Fibroblast of villous mesenchyme (primary cell): ENCODE measurements at regions not wholly inside any gene's neighbourhood (a gene's known extent, or its start where the extent isn't known, plus 50 kb on each side); places are given as distances from the start of the nearest gene placed in this dataset.

Experiments used
- DNase-seq: peaks from one replicate; pipeline ENCODE4 v3.0.0-alpha.2; 2010; ENCODE audit warnings: low read depth
- H3K4me3 ChIP-seq: 2 replicates; pipeline ENCODE4 v1.5.1; 2011; ENCODE audit warnings: low read depth, mild to moderate bottlenecking, low read length
- TF ChIP-seq, protein P1 (sequence below): IDR thresholded peaks from 2 replicates; pipeline ENCODE4 v1.5.1; 2012; ENCODE audit warnings: low read depth, mild to moderate bottlenecking, low read length; ENCODE audit not compliant: insufficient read depth

DNA sequence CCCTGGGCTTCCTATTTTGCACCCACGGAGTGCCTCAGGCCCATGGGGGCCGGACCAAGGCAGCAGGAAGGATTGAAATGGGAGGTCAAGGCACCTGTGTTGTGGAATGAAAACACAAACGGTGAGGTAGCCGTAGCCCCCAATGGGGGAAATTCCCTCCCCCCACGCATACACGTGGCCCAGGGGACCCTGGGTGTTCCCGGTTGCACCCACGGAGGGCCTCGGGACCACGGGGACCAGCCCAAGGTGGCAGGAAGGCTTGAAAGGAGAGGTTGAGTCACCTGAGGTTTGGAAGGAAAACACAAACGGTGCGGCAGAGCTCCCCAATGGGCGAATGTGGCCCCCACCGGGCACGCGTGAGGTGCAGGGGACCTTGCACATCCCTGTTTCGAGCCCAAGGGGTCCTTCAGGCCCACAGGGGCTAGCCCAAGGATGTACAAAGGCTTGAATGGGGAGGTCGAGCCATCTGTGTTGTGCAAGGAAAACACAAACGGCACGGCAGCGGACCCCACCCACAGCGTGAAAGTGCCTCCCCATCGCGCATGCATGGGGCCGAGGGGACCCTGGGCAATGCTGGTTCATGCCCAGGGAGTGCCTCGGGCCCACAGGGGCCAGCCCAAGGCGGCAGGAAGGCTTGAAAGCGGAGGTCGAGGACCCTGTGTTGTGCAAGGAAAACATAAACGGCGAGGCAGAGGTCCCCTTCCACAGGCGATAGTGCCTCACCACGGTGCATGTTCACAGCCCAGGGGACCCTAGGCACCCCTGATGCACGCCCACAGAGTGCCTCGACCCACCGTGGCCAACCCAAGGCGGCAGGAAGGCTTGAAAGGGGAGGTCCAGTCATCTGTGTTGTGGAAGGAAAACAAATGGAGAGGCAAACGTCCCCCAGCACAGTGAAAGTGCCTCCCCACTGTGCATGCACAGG, 376.7 kb downstream of the ALG10 start:
- TF ChIP-seq, protein P1, sequence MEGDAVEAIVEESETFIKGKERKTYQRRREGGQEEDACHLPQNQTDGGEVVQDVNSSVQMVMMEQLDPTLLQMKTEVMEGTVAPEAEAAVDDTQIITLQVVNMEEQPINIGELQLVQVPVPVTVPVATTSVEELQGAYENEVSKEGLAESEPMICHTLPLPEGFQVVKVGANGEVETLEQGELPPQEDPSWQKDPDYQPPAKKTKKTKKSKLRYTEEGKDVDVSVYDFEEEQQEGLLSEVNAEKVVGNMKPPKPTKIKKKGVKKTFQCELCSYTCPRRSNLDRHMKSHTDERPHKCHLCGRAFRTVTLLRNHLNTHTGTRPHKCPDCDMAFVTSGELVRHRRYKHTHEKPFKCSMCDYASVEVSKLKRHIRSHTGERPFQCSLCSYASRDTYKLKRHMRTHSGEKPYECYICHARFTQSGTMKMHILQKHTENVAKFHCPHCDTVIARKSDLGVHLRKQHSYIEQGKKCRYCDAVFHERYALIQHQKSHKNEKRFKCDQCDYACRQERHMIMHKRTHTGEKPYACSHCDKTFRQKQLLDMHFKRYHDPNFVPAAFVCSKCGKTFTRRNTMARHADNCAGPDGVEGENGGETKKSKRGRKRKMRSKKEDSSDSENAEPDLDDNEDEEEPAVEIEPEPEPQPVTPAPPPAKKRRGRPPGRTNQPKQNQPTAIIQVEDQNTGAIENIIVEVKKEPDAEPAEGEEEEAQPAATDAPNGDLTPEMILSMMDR: no peak
- no peak overlapping the region for H3K4me3 ChIP-seq
- DNase-seq: no peak

DNA sequence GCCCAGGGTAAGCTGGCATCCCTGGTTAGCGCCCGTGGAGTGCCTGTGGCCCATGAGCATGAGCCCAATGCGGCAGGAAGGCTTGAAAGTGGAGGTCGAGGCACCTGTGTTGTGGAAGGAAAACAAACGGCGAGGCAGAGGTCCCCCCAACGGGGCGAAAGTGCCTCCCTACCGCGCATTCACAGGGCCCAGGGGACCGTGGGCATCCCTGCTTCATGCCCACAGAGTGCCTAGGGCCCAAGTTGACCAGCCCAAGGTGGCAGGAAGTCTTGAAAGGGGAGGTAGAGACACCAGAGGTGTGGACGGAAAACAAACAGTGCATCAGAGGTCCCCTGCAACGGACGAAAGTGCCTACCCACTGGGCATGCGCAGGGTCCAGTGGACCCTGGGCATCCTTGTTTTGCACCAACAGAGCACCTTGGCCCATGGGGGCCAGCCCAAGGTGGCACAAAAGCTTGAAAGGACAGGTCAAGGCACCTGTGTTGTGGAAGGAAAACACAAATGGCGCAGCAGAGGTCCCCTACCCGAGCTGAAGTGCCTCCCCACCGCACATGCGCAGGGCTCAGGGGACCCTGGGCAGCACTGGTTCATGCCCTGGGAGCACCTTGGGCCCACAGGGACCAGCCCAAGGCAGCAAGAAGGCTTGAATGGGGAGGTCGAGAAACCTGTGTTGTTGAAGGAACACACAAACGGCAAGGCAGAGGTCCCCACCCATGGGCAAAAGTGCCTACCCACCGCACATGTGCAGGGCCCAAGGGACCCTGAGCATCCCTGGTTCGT, 377.5 kb downstream of the ALG10 start:
- TF ChIP-seq, protein P1: no peak

DNA sequence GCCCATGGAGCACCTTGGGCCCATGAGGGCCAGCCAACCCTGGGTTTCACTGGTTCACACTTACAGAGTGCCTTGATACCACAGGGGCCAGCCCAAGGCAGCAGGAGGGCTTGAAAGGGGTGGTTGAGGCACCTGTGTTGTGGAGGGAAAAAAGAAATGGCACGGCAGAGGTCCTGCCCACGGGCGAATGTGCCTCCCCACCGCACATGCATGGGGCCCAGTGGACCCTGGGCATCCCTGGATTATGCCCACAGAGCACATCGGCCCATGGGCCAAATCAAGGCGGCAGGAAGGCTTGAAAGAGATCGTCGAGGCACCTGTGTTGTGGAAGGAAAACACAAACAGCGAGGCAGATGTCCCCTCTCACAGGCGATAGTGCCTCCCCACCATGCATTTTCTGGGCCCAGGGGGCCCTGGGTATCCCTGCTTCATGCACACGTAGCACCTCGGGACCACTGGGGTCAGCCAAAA, 378.1 kb downstream of the ALG10 start:
- no peak for DNase-seq
- no peak overlapping the region for H3K4me3 ChIP-seq
- TF ChIP-seq, protein P1: no peak

More for the DNA sequence above, 377.5 kb downstream of the ALG10 start:
- H3K4me3 ChIP-seq: no peak overlapping the region
- no peak for DNase-seq

DNA sequence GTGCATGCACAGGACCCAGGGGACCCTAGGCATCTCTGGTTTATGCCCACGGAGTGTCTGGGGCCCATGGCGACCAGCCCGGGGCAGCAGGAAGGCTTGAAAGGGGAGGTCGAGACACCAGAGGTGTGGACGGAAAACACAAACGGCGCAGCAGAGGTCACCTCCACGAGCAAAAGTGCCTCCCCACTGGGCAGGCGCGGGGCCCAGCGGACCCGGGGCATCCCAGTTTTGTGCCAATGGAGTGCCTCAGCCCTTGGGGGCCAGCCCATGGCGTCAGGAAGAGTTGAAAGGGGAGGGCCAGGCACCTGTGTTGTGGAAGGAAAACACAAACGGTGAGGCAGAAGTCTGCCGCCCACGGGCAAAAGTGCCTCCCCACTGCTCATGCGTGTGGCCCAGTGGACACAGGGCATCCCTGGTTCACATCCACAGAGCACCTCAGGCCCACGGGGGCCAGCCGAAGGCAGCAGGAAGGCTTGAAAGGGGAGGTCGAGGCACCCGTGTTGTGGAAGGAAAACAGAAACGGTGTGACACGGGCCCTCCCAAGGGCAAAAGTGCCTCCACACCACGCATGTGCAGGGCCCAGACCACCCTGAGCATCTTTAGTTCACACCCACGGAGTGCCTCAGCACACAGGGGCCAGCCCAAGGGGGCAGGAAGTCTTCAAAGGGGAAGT, 378.8 kb downstream of the ALG10 start:
- no peak overlapping the region for H3K4me3 ChIP-seq
- DNase-seq: no peak
- TF ChIP-seq, protein P1: no peak

DNA sequence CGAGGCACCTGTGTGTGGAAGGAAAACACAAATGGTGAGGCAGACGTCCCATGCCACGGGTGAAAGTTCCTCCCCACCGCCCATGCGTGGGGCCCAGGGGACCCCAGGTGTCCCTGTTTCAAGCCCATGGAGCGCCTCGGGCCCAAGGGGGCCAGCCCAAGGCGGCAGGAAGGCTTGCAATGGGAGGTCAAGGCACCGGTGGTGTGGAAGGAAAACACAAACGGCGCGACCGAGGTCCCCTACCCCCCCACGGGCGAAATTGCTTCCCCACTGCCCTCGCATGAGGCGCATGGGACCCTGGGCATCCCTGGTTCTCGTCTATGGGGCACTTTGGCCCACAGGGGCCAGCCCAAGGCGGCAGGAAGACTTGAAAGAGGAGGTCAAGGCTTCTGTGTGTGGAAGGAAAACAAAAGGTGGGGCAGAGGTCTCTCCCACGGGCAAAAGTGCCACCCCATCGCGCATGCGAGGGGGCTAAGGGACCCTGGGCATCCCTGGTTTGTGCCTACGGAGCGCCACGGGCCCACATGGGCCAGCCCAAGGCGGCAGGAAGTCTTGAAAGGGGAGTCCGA, 379.4 kb downstream of the ALG10 start:
- TF ChIP-seq, protein P1: no peak
- H3K4me3 ChIP-seq: no peak overlapping the region
- DNase-seq: no peak

DNA sequence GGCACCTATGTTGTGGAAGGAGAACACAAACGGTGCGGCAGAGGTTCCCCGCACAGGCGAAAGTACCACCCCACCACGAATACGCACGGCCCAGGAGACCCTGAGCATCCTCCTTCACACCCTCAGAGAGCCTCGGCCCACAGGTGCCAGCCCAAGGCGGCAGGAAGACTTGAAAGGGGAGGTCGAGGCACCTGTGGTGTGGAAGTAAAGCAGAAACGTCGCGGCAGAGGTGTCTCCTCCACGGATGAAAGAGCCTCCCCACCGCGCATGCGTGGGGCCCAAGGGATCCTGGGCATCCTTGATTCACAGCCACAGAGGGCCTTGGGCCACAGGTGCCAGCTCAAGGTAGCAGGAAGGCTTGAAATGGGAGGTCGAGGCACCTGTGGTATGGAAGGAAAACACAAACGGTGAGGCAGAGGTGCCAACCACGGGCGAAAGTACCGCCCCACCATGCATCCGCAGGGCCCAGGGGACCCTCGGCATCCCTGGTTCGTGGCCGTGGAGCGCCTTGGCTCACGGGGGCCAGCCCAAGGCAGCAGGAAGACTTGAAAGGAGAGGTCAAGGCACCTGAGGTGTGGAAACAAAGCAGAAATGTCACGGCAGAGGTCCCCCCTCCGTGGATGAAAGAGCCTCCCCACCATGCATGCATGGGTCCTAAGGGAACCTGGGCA, 380.1 kb downstream of the ALG10 start:
- H3K4me3 ChIP-seq: no peak overlapping the region
- no peak for DNase-seq
- TF ChIP-seq, protein P1: no peak
